T-helper 9 cell (primary cell): ENCODE measurements at regions not wholly inside any gene's neighbourhood (a gene's known extent, or its start where the extent isn't known, plus 50 kb on each side); places are given as distances from the start of the nearest gene placed in this dataset.

Experiments
- DNase-seq: peaks from one replicate; pipeline ENCODE4 v3.0.0-alpha.2; 2020

DNA sequence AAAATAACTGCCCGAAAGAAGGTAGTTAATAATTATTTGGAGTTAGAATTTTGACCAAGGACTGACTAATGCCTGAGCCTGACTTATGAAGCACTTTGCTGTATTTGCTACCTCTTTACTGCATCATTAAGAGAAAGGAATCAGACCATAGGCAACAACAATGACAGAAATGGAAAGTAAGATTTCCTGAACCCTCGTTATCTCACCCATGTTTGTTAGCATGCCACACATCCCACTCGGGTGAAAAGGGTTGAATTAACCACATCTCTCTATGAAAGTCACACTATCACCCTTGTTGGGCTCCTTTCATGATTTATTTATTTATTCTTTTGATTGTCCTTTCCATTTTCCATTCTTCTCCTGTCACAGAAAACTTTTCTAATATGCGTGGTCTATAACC lies 59.6 kb downstream of the OLIG3 start:
- DNase-seq: no peak

DNA sequence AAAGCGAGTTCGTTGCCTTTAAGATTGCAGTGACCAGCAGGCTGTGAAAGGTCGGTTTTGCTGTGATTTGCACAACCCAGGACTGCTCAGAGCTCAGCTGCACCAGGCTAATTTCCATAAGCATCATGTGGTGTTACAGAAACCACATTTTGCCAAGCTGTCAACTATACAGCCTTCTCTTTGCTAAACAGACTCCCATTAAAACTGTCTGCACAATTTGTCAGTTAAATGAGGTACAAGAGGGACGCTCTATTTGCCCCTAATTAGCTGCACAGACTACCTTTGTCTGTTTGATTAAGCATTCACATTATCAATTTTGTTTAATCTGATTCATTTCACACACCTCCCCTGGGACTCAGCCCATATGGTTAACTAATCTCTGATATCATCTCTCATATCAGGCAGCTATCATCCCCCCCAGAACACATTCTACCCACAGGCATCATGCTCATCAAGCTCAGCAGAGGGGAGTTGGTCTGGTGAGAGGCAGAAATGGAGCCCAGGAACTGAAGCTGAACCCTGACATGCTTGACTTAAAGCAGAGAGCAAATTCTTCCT lies 62.1 kb downstream of the OLIG3 start:
- no peak for DNase-seq

DNA sequence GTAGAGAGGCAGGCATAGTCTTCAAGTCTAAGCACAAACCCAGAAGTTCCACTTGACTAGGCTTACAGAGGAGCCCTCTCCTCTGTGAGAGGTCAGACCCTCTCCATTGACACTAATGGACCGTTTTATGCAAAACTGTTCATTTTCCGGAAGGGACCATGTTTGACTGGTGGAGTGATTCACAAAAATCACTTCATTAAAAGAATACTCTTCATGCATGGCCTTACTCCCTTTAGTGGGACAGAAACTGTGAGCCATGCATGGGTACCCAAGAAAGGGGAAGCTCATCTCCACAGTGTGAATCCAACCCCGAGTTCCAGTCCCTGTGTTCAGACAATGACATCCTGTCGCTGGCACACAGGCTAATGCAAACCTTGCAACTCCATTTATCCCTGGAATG lies 63.2 kb downstream of the OLIG3 start:
- DNase-seq: no peak

DNA sequence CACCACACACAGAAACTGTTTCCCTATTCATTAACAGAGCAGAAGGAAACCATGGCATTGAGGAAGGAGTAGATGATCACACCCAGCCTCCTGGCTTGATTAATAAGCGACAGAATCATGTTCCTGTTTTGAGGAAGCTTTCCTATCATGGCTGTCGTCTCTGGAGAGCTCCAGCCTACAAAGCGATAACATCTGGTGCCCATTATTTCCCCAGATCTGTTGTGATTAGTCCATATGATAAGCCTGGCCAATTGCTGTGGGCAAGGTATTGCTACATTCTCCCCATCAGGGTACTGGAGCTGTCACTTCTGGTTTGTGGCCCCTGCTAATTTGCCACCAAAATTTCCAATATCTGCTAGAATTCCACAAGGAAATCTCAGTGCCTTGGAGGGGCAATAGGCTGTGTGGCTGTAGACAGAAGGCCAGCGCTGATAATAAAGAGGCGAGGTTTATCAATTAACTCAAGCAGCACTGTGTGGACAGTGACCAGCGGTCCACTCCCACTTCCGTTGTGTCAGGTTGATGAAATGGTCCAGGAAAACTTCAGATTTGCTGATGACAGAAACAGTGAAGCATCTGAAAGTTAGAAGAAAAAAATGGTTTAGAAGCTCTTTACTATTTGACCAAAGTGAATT lies 66.4 kb downstream of the OLIG3 start:
- DNase-seq: no peak

DNA sequence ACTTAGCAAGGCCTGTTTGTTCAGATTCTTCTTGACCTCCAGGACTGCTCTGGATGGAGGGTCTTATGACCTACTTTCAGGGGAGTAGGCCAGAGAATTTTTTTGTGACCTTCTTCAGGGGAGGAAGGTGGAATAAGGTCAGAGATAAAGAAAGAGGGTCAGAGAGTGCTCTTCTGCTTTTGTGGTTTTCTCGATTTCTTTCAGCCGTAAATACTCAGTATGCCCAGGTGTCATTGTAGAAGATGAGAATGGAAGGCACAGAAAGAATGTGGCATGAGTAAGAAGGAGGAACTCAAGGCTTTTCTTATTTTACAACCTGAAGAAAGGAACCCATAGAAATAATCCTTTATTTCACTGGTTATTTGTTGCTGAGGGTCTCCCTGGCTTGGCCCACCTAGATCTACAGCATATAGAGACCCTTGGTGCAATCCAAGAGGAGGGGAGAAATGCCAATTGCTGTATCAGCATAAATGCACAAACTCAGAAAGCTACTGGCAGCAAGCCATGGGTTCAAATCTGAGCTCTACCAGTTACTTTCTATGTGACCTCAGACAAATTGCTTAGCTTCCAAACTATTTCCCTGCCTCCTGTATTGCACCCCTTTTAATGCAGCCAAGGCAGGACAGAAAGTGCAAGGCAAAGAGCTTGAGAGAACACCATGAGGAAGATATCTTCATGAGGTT lies 68.0 kb downstream of the OLIG3 start:
- DNase-seq: no peak

DNA sequence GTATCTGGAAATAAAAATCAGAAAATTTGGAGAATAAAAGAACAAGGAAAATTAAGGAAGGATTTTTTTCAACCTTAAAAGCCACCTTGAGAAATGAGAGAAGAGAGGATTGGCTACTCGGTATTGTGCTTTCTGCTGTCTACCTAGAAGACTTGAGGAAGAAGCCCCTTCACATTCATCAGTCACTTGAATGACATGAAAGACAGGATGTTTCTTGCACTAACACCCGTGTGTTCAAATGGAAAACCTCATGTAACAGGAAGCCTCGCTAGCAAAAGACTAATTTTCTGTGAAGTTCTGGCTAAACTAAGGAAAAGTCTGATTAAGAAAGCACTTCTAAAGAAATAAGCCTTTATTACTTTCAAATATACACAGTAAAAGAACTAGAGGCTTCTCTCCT lies 69.9 kb downstream of the OLIG3 start:
- no peak for DNase-seq

DNA sequence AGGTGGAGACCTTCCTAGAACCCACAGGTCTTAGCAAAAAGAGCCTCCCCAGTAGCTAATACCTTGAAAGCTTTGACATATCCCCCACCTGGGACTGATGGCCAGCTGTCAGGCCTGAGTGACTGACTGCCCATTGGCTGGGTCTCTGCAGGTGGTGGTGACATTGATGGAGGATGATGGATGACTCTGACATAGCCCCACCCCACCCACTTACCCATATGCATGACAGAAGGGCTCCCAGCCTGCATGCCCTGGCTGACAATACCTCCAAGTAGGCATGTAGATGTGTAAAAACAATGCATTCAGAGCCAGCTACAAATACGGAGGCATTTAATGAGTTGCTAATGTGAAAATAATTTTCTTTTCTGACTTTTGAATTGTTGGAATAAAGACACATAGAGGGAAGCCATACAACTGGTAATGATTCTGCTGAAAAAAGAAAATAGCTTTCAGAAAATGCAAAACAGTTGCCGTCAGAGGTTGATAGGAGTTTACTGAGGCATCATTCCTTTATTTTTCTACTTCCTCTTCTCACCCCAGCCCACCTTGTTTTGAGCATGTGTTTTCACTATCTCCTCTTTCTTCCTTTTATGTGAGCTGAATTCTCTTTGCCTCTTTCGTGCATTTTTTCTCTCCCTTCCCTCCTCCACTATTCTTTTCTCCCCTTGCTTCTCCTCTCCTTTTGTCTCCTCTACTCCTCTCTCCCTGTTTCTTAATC lies 70.6 kb downstream of the OLIG3 start:
- no peak for DNase-seq

DNA sequence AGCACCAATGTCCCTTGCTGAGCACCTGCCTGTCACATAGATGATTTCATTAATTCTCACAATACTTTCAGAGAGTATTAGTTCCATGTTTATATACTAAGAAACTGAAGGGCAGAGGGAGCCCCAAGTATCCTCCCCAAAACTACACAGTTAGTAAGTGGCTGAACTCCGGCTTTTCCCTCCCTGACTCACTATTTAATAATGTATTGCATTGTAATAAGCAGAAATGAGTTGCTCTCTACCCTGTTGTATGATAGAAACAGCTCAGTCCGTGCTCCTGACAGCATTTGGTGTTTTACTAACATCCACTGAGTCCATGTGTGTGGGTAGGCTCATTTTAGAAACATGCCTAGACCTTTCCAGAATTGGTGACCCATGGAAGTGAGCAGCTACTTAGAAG lies 76.8 kb downstream of the OLIG3 start:
- DNase-seq: no peak

DNA sequence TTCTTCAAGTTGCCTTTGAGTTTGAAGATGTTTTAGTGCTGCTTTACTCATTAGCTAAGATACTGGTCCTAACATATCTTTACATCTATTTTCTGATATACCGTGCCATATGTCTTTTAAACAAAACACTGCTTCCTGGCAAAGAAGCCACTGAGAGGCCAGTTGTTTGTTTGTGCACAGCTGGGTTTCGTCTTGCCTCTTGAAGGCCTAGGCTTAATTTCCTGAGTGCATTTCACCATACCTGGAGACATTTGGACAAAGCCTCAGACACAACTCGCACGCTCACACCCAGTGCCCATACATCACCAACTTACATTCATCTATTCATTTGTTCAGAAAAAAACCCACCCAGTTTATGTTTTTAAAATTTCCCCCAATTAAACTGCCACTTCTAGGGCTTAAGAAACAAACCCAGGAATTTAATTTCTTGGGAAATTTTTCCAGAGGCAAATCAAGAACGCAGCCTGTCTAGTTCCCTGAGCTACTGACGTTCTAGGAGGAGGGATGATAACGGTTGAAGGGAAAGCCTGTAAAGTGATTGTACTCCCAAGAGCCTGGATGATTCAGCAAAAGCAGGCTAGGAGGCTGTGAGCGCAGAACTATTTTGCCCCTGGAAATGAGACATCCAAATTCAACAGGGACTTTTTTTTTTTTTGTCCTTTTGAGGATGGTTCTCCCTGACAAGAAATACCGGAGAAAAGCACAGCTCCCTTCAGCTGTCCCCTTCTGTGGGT lies 77.7 kb downstream of the OLIG3 start:
- no peak for DNase-seq

DNA sequence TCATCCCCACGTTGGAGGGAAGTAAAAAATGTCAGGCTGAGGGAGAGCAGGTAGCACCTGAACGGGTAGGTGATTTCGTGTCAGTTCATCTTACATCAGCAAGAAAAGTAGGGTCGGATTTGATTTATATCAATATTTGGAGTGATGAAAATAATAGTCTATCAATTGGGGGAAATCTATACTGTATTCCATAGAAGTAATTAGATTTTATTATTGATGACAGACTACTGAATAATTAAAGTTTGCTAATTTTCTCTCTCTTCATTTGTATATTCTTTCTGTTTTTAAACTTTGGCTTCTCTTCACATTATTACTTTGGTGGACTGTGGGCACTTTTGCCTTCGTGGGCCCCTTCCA lies 78.4 kb downstream of the OLIG3 start:
- no peak for DNase-seq

DNA sequence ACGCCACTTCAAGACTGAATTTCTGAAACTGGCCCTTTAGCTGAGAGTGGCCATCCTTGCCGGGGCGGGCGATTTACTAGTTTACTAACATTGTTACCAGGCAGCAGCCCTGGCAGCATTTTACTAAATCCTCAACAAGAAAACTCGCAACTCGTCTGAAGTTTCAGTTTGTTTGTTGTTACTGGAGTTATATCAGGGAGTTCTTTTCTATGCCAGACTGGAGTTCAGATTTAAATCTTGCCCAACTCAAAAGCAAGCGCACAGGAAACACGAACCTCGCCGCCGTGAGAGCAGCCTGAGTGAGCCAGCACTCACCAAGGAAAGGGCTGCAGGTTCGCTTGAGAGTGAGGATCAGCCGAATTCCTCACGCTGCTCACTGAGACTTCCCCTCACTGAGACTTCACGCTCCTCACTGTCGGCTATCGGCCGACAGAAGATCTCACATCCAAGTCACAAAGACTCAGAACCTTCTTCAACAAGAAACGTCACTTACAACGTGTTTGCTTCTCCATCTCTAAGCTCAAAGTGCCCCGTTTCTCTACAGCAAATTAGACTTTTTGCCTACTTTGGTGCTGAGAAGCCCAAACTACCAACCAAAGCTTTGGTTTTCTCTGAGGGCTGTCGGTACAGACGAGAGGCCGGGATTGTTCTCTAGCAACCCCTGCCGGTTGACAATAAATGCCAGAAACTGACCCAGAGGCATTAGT lies 78.9 kb downstream of the OLIG3 start:
- peak; percentile 41 for DNase-seq

DNA sequence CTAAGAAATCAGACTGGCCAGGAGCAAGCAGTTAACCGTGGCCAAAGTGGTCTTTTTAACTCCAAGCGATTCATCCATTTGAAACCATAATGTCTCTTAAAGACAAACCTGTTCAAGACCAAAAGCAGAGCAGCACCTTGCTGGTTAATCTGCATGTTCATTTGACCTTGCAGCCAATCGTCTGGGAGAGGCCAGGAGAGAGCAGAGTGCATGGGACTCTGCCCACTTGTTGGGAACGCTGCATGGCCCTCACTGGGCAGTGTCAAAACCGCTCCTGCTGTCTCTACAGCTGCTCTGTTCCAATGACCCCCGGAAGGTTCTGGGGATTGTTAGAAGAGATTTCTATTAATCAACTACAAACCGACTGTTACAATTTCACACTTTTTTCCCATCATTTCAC lies 79.6 kb downstream of the OLIG3 start:
- no peak for DNase-seq

DNA sequence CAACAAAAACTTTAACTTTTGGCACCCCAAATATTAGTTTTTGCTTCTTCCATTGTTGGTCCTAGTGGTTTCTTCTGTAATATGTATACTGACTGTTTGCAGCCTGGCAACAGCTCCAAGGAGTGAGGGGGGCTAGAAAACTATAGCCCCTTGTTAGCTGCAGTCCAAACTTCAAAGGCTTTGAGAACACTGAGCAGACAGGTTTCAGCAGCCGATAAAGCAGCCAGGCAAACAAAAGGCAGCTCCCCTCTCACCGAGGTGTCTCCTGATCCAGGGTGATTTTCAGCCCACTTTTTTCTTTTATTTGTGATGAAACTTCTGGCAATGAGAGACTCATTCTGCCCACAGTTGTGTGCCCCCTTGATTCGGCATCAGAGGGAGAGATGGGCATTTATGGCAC lies 80.7 kb downstream of the OLIG3 start:
- no peak for DNase-seq

DNA sequence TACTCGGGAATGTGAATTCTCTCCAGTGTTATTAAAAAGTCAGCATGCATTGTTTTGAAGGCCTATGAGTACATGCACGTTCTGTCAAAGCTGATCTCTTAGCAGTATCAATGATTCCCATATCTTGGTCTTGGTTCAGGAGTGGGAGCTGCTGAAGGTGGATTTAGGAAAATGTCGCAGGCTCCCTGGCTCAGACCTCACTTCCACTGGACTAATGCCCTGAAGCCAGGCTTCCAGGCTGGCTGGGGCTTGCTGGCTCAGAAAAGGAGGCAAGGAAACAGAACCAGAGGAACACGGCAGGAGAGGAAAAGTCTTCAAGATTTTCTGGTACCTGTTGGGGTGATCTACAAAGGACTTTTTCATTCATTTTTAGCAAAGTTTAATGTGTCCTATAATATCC lies 81.6 kb downstream of the OLIG3 start:
- no peak for DNase-seq

DNA sequence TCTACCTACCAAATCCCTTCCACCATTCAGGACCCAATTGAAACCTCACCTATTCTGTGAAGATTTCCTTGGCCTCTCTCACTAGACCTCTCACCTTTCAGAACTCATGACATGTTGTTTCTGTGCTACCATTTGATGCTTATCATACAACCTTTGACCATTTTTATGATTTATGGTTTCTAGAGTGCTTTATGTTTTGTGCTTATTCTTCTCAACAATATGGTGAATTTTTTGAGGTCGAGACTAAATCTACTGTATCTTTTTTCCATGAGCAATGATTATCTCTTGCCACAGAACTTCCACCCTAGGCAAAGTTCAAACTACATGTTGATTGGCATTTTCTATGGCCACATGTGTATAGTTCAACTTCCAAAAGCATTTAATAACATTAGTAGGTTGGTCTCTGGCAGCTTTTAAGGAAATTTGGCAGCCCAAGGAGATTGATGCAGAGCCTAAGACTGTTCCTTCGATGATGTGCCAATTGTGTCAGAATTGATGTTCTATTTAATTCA lies 84.9 kb downstream of the OLIG3 start:
- DNase-seq: no peak

DNA sequence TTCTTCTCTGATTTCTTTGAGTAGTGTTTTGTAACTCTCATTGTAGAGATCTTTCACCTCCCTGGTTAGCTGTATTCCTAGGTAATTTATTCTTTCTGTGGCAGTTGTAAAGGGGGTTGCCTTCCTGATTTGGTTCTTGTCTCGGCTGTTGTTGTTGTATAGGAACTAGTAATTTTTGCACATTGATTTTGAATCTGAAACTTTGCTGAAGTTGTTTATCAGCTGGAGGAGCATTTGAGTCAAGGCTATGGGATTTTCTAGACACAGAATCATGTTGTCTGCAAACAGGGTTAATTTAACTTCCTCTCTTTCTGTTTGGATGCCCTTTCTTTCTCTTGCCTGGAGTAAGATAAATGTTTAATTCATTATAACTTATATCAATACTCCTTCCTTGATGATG lies 86.4 kb downstream of the OLIG3 start:
- no peak for DNase-seq

DNA sequence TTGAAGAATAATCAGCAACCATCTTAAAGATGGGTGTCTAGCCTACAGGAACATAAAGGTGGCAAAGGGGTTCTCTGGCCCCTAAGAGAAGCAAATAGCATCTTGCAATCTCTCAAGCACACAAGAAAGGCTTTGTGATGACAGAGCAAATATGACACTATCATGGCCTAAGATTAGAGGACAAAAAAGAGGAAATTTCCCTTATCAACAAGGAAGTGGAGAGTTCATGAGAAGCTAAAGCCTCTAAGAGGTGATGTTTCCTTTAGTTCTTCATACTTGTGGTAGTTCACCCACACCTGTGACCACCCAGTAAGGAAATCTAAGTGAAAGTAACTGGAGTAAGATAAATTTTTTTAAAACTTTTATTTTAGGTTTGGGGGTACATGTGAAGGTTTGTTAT lies 88.4 kb downstream of the OLIG3 start:
- DNase-seq: no peak

DNA sequence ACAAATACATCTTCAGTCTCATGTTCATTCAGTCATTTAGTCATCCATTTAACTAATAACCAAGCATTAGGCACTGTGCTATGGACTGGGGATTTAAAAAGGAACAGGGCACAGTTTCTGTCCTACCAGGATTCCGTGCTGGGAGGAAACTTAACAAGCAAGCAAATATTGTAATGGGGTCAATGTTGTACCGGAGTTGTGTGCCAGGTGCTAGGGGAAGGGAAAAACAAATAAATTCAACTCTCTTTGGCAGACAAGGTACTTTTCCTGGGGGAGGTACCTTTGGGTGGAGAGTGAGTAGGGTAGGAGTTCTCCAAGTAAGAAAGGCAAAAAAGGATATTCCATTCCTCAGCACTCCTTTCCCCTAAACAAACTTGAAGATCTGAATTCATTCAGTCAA lies 90.3 kb downstream of the OLIG3 start:
- DNase-seq: no peak

DNA sequence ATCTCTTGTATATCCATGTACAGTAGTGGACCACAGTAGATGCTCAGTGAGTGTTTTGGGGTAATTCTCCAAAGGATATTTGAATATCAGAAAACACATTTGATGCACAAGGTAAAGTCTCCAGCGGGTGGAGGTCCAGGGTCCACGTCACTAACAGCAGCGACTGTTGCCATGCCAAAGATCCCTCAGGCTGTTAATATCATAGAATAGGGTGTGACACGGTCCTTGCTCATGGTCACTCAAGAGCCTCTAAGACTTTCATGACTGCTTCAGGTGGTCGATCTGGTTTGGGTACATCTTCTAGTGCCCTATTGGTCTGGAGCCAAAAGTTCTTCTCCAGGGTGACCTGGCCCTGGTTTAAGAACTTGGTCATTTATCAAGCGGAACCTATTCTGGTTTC lies 90.8 kb downstream of the OLIG3 start:
- no peak for DNase-seq

DNA sequence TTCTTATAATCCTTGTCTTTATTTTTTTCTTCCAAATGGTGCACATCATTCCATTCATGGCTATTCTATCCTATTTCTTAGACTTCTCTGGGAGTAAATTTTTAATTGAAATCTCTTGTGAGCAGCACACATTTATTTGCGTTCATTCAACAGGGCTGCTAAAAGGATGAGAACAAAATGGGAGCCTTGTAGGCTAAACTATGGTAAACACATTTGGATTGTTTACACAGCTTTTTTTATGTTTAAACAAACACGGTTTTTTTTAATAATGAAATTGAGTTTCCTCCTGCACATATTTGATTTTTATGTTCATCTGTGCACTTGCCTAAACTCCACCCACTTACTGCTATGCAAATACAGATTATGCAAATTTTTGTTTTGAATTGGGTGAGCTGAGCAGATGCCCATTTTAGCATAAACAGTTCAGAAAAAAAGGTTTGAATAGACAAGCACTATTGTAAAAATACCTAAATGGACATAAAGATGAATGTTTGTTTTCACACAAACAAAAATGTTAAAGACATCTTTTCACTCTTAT lies 92.0 kb downstream of the OLIG3 start:
- DNase-seq: no peak

DNA sequence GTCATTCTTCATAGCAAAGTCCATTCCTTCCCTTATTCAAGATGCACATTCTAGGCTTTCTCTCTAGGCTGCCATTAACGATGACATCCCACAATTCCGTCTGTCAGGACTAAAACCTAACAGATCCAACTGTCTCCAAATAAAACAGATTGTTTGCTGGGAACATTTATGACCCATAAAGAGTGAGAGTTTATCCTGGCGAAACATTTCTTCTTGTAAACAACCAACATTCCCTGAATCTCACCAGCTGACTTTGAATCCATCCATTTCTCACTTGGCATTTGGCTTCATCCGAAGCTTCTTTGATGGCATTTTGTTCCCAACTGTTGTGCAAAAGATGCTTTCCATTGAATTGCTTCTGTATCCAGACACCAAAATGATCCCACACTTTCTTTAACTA lies 93.1 kb downstream of the OLIG3 start:
- no peak for DNase-seq

DNA sequence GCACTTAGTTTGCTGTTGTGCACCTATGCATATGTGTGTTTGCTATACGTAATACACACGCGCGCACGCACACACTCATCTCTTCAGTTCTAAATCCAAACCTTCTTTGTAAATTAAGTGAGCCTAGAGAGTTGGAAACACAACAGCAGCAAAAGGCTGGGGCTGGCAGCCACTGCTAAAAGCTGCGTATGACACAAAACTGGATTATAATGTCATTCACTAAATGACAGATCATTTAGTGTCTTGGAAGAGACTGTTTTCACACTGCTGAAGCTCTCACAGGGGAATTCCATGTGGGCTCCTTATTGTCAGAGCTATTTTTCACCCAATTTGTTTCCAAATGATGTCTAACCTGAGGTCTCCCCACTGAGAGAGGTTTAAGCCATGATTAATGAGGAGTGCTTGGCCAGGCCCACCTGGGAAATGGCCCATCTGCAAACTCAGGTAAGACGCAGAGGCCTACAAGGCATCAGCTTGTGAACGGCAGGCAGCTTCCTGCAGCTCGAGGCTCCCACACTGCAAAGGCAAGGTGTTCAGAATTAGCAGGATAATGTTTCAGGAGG lies 94.2 kb downstream of the OLIG3 start:
- no peak for DNase-seq
